H9 (cell line): ENCODE measurements at regions not wholly inside any gene's neighbourhood (a gene's known extent, or its start where the extent isn't known, plus 50 kb on each side); places are given as distances from the start of the nearest gene placed in this dataset.

ENCODE experiments used
- DNase-seq: peaks from one replicate; pipeline ENCODE4 v3.0.0-alpha.2; 2017
- H2AFZ ChIP-seq: one replicate; pipeline ENCODE4 v1.6.1; 2013; ENCODE audit warnings: mild to moderate bottlenecking, low read length, control low read depth, moderate library complexity
- H2AK5ac ChIP-seq: 2 replicates; pipeline ENCODE4 v1.6.1; 2013; ENCODE audit warnings: low read length, control low read depth, mixed read lengths; ENCODE audit not compliant: insufficient read length
- H2BK120ac ChIP-seq: one replicate; pipeline ENCODE4 v1.6.1; 2013; ENCODE audit warnings: low read depth, mild to moderate bottlenecking, low read length, control low read depth, inconsistent platforms; ENCODE audit not compliant: poor library complexity, severe bottlenecking
- H2BK12ac ChIP-seq: 2 replicates; pipeline ENCODE4 v1.6.1; 2013; ENCODE audit warnings: low read length, control low read depth, mixed read lengths, low read depth; ENCODE audit not compliant: insufficient read length
- H2BK15ac ChIP-seq: 2 replicates; pipeline ENCODE4 v1.6.1; 2013; ENCODE audit warnings: low read depth, low read length, control low read depth
- H2BK20ac ChIP-seq: one replicate; pipeline ENCODE4 v1.6.1; 2013; ENCODE audit warnings: low read depth, mild to moderate bottlenecking, low read length, control low read depth, inconsistent platforms; ENCODE audit not compliant: poor library complexity, severe bottlenecking
- H2BK5ac ChIP-seq: 2 replicates; pipeline ENCODE4 v1.6.1; 2013; ENCODE audit warnings: low read length, control low read depth, mixed read lengths; ENCODE audit not compliant: insufficient read length
- H3K14ac ChIP-seq: 2 replicates; pipeline ENCODE4 v1.6.1; 2013; ENCODE audit warnings: low read length, control low read depth; ENCODE audit not compliant: insufficient read depth
- H3K18ac ChIP-seq: 2 replicates; pipeline ENCODE4 v1.6.1; 2013; ENCODE audit warnings: low read depth, mild to moderate bottlenecking, mixed read lengths, low read length, control low read depth; ENCODE audit not compliant: insufficient read length
- H3K23ac ChIP-seq: 2 replicates; pipeline ENCODE4 v1.6.1; 2013; ENCODE audit warnings: low read length, control low read depth, mixed read lengths, low read depth; ENCODE audit not compliant: insufficient read length
- H3K23me2 ChIP-seq: 2 replicates; pipeline ENCODE4 v1.6.1; 2013; ENCODE audit warnings: low read depth, mild to moderate bottlenecking, mixed read lengths, low read length, control low read depth; ENCODE audit not compliant: insufficient read length, poor library complexity, severe bottlenecking
- H3K27ac ChIP-seq: 2 replicates; pipeline ENCODE4 v1.5.1; 2013; ENCODE audit warnings: low read length, control low read depth, mixed read lengths, low read depth; ENCODE audit not compliant: insufficient read length
- H3K27me3 ChIP-seq: 2 replicates; pipeline ENCODE4 v1.6.1; 2013; ENCODE audit warnings: low read length, control low read depth, inconsistent platforms; ENCODE audit not compliant: insufficient read depth
- H3K4ac ChIP-seq: 2 replicates; pipeline ENCODE4 v1.6.1; 2013; ENCODE audit warnings: low read depth, mild to moderate bottlenecking, control low read depth, inconsistent platforms, low read length, moderate library complexity
- H3K4me1 ChIP-seq: 2 replicates; pipeline ENCODE4 v1.6.1; 2013; ENCODE audit warnings: low read length, control low read depth, inconsistent platforms; ENCODE audit not compliant: insufficient read depth
- H3K4me2 ChIP-seq: 2 replicates; pipeline ENCODE4 v1.6.1; 2013; ENCODE audit warnings: low read length, control low read depth, mixed read lengths; ENCODE audit not compliant: insufficient read length, insufficient read depth
- H3K56ac ChIP-seq: 2 replicates; pipeline ENCODE4 v1.6.1; 2013; ENCODE audit warnings: low read depth, mild to moderate bottlenecking, mixed read lengths, low read length, control low read depth; ENCODE audit not compliant: insufficient read length
- H3K79me1 ChIP-seq: 2 replicates; pipeline ENCODE4 v1.6.1; 2013; ENCODE audit warnings: low read depth, mild to moderate bottlenecking, moderate library complexity, low read length, control low read depth, inconsistent platforms; ENCODE audit not compliant: insufficient read depth, poor library complexity, severe bottlenecking
- H3K79me2 ChIP-seq: 2 replicates; pipeline ENCODE4 v1.6.1; 2013; ENCODE audit warnings: low read length, control low read depth, inconsistent platforms; ENCODE audit not compliant: insufficient read depth
- H3K9ac ChIP-seq: 2 replicates; pipeline ENCODE4 v1.6.1; 2013; ENCODE audit warnings: low read length, control low read depth, mixed read lengths; ENCODE audit not compliant: insufficient read length; ENCODE audit errors: extremely low read depth
- H3K9me3 ChIP-seq: one replicate; pipeline ENCODE4 v1.6.1; 2013; ENCODE audit warnings: low read depth, low read length, inconsistent platforms; ENCODE audit not compliant: control insufficient read depth
- H3T11ph ChIP-seq: one replicate; pipeline ENCODE4 v1.6.1; 2013; ENCODE audit warnings: mild to moderate bottlenecking, low read length, control low read depth, inconsistent platforms
- H4K20me1 ChIP-seq: one replicate; pipeline ENCODE4 v1.6.1; 2013; ENCODE audit not compliant: control insufficient read depth, insufficient read length, insufficient read depth
- H4K5ac ChIP-seq: 2 replicates; pipeline ENCODE4 v1.6.1; 2013; ENCODE audit warnings: low read depth, mild to moderate bottlenecking, mixed read lengths, low read length, control low read depth; ENCODE audit not compliant: insufficient read length
- H4K8ac ChIP-seq: replicated peaks from 2 replicates; pipeline ENCODE4 v1.6.1; 2013; ENCODE audit warnings: low read length, control low read depth, mixed read lengths, low read depth; ENCODE audit not compliant: insufficient read length
- H4K91ac ChIP-seq: 2 replicates; pipeline ENCODE4 v1.6.1; 2013; ENCODE audit warnings: low read depth, mild to moderate bottlenecking, moderate library complexity, mixed read lengths, low read length, control low read depth; ENCODE audit not compliant: insufficient read length
- H3K27ac Mint-ChIP-seq, 3 experiments: 2 replicates in 2 of 3; 3 replicates in 1 of 3; pipeline ENCODE4 v1.8.0; 2020 to 2021; ENCODE audit warnings: mixed read lengths in 3 of 3, mild to moderate bottlenecking in 1 of 3, moderate library complexity in 1 of 3
- H3K27me3 Mint-ChIP-seq: 2 replicates; pipeline ENCODE4 v1.8.0; 2021; ENCODE audit warnings: low read depth, mild to moderate bottlenecking, moderate library complexity, mixed read lengths
- H3K36me3 Mint-ChIP-seq, 3 experiments: 2 replicates in 2 of 3; 3 replicates in 1 of 3; pipeline ENCODE4 v1.8.0; 2020 to 2021; ENCODE audit warnings: low read depth in 3 of 3, mixed read lengths in 3 of 3; ENCODE audit not compliant: insufficient read depth in 1 of 3
- H3K4me1 Mint-ChIP-seq, 2 experiments: 2 replicates each; pipeline ENCODE4 v1.8.0; 2020; ENCODE audit warnings: mixed read lengths in 2 of 2
- H3K4me3 Mint-ChIP-seq, 2 experiments: 2 replicates in 1 of 2; 3 replicates in 1 of 2; pipeline ENCODE4 v1.8.0; 2020 to 2021; ENCODE audit warnings: mild to moderate bottlenecking in 2 of 2, mixed read lengths in 2 of 2, moderate library complexity in 1 of 2
- H3K9me3 Mint-ChIP-seq, 2 experiments: 2 replicates in 1 of 2; 3 replicates in 1 of 2; pipeline ENCODE4 v1.8.0; 2020; ENCODE audit warnings: mild to moderate bottlenecking in 2 of 2, mixed read lengths in 2 of 2, moderate library complexity in 1 of 2
- CTCF ChIP-seq: fragments of 200-600 bp; sonication (generic); conservative IDR thresholded peaks from 3 replicates; pipeline ENCODE4 v1.8.0; 2021; ENCODE audit warnings: antibody characterized with exemption, mild to moderate bottlenecking
- WGBS: extraction: QIAGEN DNeasy Blood & Tissue Kit; methylation state at CpG from one replicate; pipeline ENCODE4 v1.1.7; 2013; ENCODE audit warnings: missing lambda C conversion rate, low lambda C conversion rate, mixed read lengths; ENCODE audit not compliant: insufficient read length; ENCODE audit errors: extremely low coverage; 5-methylcytosine and 5-hydroxymethylcytosine counted together

GRCh38 chr20:40786336-40786735, 97.3 kb upstream of the MAFB start:
- Histone ChIP-seq H3K79me1 (no peaks in the 10 kb centered on the region), H3T11ph (no peak overlapping the region), H2AK5ac (no peak overlapping the region), H2BK15ac (no peak overlapping the region), H4K20me1 (no peaks in the 10 kb centered on the region), H3K56ac (no peak overlapping the region), H2BK120ac (no peak overlapping the region), H3K4me2 (no peak overlapping the region), H3K27ac (no peak overlapping the region), H4K5ac (no peak overlapping the region), H3K14ac (peak overlapping the region; percentile 66; the same call in 1 of the 2 replicates), H2BK12ac (no peak overlapping the region), H4K8ac (no peak overlapping the region), H3K9ac (no peak overlapping the region), H3K79me2 (no peaks in the 10 kb centered on the region), H3K9me3 (no peaks in the 10 kb centered on the region), H2AFZ (no peak overlapping the region), H2BK5ac (no peak overlapping the region), H3K23me2 (no peaks in the 10 kb centered on the region), H3K18ac (no peak overlapping the region), H3K23ac (no peak overlapping the region), H3K4ac (no peak overlapping the region), H3K4me1 (no peaks in the 10 kb centered on the region), H4K91ac (no peak overlapping the region), H2BK20ac (no peak overlapping the region), H3K27me3 (no peaks in the 10 kb centered on the region)
- DNase-seq, result peak; percentile 12
- no CpG with 5 or more reads among the region's 11 CpGs for WGBS
- Mint-ChIP-seq H3K9me3 (no peaks in the 10 kb centered on the region; a peak in 1 of 5 replicates), H3K27ac (no peak overlapping the region), H3K4me1 (no peaks in the 10 kb centered on the region; a peak in 1 of 4 replicates), H3K27me3 (peaks cover 10% of the 10 kb centered on the region), H3K36me3 (no peaks in the 10 kb centered on the region), H3K4me3 (no peak overlapping the region)
- no peak for TF ChIP-seq CTCF
